H9 (cell line): ENCODE measurements at regions not wholly inside any gene's neighbourhood (a gene's known extent, or its start where the extent isn't known, plus 50 kb on each side); places are given as distances from the start of the nearest gene placed in this dataset.

Experiments used
- DNase-seq: peaks from one replicate; pipeline ENCODE4 v3.0.0-alpha.2; 2017
- H2AFZ ChIP-seq: one replicate; pipeline ENCODE4 v1.6.1; 2013; ENCODE audit warnings: mild to moderate bottlenecking, low read length, control low read depth, moderate library complexity
- H2AK5ac ChIP-seq: 2 replicates; pipeline ENCODE4 v1.6.1; 2013; ENCODE audit warnings: low read length, control low read depth, mixed read lengths; ENCODE audit not compliant: insufficient read length
- H2BK120ac ChIP-seq: one replicate; pipeline ENCODE4 v1.6.1; 2013; ENCODE audit warnings: low read depth, mild to moderate bottlenecking, low read length, control low read depth, inconsistent platforms; ENCODE audit not compliant: poor library complexity, severe bottlenecking
- H2BK12ac ChIP-seq: 2 replicates; pipeline ENCODE4 v1.6.1; 2013; ENCODE audit warnings: low read length, control low read depth, mixed read lengths, low read depth; ENCODE audit not compliant: insufficient read length
- H2BK15ac ChIP-seq: 2 replicates; pipeline ENCODE4 v1.6.1; 2013; ENCODE audit warnings: low read depth, low read length, control low read depth
- H2BK20ac ChIP-seq: one replicate; pipeline ENCODE4 v1.6.1; 2013; ENCODE audit warnings: low read depth, mild to moderate bottlenecking, low read length, control low read depth, inconsistent platforms; ENCODE audit not compliant: poor library complexity, severe bottlenecking
- H2BK5ac ChIP-seq: 2 replicates; pipeline ENCODE4 v1.6.1; 2013; ENCODE audit warnings: low read length, control low read depth, mixed read lengths; ENCODE audit not compliant: insufficient read length
- H3K14ac ChIP-seq: 2 replicates; pipeline ENCODE4 v1.6.1; 2013; ENCODE audit warnings: low read length, control low read depth; ENCODE audit not compliant: insufficient read depth
- H3K18ac ChIP-seq: 2 replicates; pipeline ENCODE4 v1.6.1; 2013; ENCODE audit warnings: low read depth, mild to moderate bottlenecking, mixed read lengths, low read length, control low read depth; ENCODE audit not compliant: insufficient read length
- H3K23ac ChIP-seq: 2 replicates; pipeline ENCODE4 v1.6.1; 2013; ENCODE audit warnings: low read length, control low read depth, mixed read lengths, low read depth; ENCODE audit not compliant: insufficient read length
- H3K23me2 ChIP-seq: 2 replicates; pipeline ENCODE4 v1.6.1; 2013; ENCODE audit warnings: low read depth, mild to moderate bottlenecking, mixed read lengths, low read length, control low read depth; ENCODE audit not compliant: insufficient read length, poor library complexity, severe bottlenecking
- H3K27ac ChIP-seq: 2 replicates; pipeline ENCODE4 v1.5.1; 2013; ENCODE audit warnings: low read length, control low read depth, mixed read lengths, low read depth; ENCODE audit not compliant: insufficient read length
- H3K27me3 ChIP-seq: 2 replicates; pipeline ENCODE4 v1.6.1; 2013; ENCODE audit warnings: low read length, control low read depth, inconsistent platforms; ENCODE audit not compliant: insufficient read depth
- H3K4ac ChIP-seq: 2 replicates; pipeline ENCODE4 v1.6.1; 2013; ENCODE audit warnings: low read depth, mild to moderate bottlenecking, control low read depth, inconsistent platforms, low read length, moderate library complexity
- H3K4me1 ChIP-seq: 2 replicates; pipeline ENCODE4 v1.6.1; 2013; ENCODE audit warnings: low read length, control low read depth, inconsistent platforms; ENCODE audit not compliant: insufficient read depth
- H3K4me2 ChIP-seq: 2 replicates; pipeline ENCODE4 v1.6.1; 2013; ENCODE audit warnings: low read length, control low read depth, mixed read lengths; ENCODE audit not compliant: insufficient read length, insufficient read depth
- H3K56ac ChIP-seq: 2 replicates; pipeline ENCODE4 v1.6.1; 2013; ENCODE audit warnings: low read depth, mild to moderate bottlenecking, mixed read lengths, low read length, control low read depth; ENCODE audit not compliant: insufficient read length
- H3K79me1 ChIP-seq: 2 replicates; pipeline ENCODE4 v1.6.1; 2013; ENCODE audit warnings: low read depth, mild to moderate bottlenecking, moderate library complexity, low read length, control low read depth, inconsistent platforms; ENCODE audit not compliant: insufficient read depth, poor library complexity, severe bottlenecking
- H3K79me2 ChIP-seq: 2 replicates; pipeline ENCODE4 v1.6.1; 2013; ENCODE audit warnings: low read length, control low read depth, inconsistent platforms; ENCODE audit not compliant: insufficient read depth
- H3K9ac ChIP-seq: 2 replicates; pipeline ENCODE4 v1.6.1; 2013; ENCODE audit warnings: low read length, control low read depth, mixed read lengths; ENCODE audit not compliant: insufficient read length; ENCODE audit errors: extremely low read depth
- H3K9me3 ChIP-seq: one replicate; pipeline ENCODE4 v1.6.1; 2013; ENCODE audit warnings: low read depth, low read length, inconsistent platforms; ENCODE audit not compliant: control insufficient read depth
- H3T11ph ChIP-seq: one replicate; pipeline ENCODE4 v1.6.1; 2013; ENCODE audit warnings: mild to moderate bottlenecking, low read length, control low read depth, inconsistent platforms
- H4K20me1 ChIP-seq: one replicate; pipeline ENCODE4 v1.6.1; 2013; ENCODE audit not compliant: control insufficient read depth, insufficient read length, insufficient read depth
- H4K5ac ChIP-seq: 2 replicates; pipeline ENCODE4 v1.6.1; 2013; ENCODE audit warnings: low read depth, mild to moderate bottlenecking, mixed read lengths, low read length, control low read depth; ENCODE audit not compliant: insufficient read length
- H4K8ac ChIP-seq: replicated peaks from 2 replicates; pipeline ENCODE4 v1.6.1; 2013; ENCODE audit warnings: low read length, control low read depth, mixed read lengths, low read depth; ENCODE audit not compliant: insufficient read length
- H4K91ac ChIP-seq: 2 replicates; pipeline ENCODE4 v1.6.1; 2013; ENCODE audit warnings: low read depth, mild to moderate bottlenecking, moderate library complexity, mixed read lengths, low read length, control low read depth; ENCODE audit not compliant: insufficient read length
- H3K27ac Mint-ChIP-seq, 3 experiments: 2 replicates in 2 of 3; 3 replicates in 1 of 3; pipeline ENCODE4 v1.8.0; 2020 to 2021; ENCODE audit warnings: mixed read lengths in 3 of 3, mild to moderate bottlenecking in 1 of 3, moderate library complexity in 1 of 3
- H3K27me3 Mint-ChIP-seq: 2 replicates; pipeline ENCODE4 v1.8.0; 2021; ENCODE audit warnings: low read depth, mild to moderate bottlenecking, moderate library complexity, mixed read lengths
- H3K36me3 Mint-ChIP-seq, 3 experiments: 2 replicates in 2 of 3; 3 replicates in 1 of 3; pipeline ENCODE4 v1.8.0; 2020 to 2021; ENCODE audit warnings: low read depth in 3 of 3, mixed read lengths in 3 of 3; ENCODE audit not compliant: insufficient read depth in 1 of 3
- H3K4me1 Mint-ChIP-seq, 2 experiments: 2 replicates each; pipeline ENCODE4 v1.8.0; 2020; ENCODE audit warnings: mixed read lengths in 2 of 2
- H3K4me3 Mint-ChIP-seq, 2 experiments: 2 replicates in 1 of 2; 3 replicates in 1 of 2; pipeline ENCODE4 v1.8.0; 2020 to 2021; ENCODE audit warnings: mild to moderate bottlenecking in 2 of 2, mixed read lengths in 2 of 2, moderate library complexity in 1 of 2
- H3K9me3 Mint-ChIP-seq, 2 experiments: 2 replicates in 1 of 2; 3 replicates in 1 of 2; pipeline ENCODE4 v1.8.0; 2020; ENCODE audit warnings: mild to moderate bottlenecking in 2 of 2, mixed read lengths in 2 of 2, moderate library complexity in 1 of 2
- CTCF ChIP-seq: fragments of 200-600 bp; sonication (generic); conservative IDR thresholded peaks from 3 replicates; pipeline ENCODE4 v1.8.0; 2021; ENCODE audit warnings: antibody characterized with exemption, mild to moderate bottlenecking
- WGBS: extraction: QIAGEN DNeasy Blood & Tissue Kit; methylation state at CpG from one replicate; pipeline ENCODE4 v1.1.7; 2013; ENCODE audit warnings: missing lambda C conversion rate, low lambda C conversion rate, mixed read lengths; ENCODE audit not compliant: insufficient read length; ENCODE audit errors: extremely low coverage; 5-methylcytosine and 5-hydroxymethylcytosine counted together

- no CpG with 5 or more reads among the region's 4 CpGs for WGBS
- Histone ChIP-seq H3K4me2 (no peak overlapping the region), H2BK5ac (no peak overlapping the region), H3K23ac (no peak overlapping the region), H3K18ac (no peak overlapping the region), H2AFZ (no peak overlapping the region), H4K5ac (no peak overlapping the region), H3K9ac (no peak overlapping the region), H3K27me3 (no peaks in the 10 kb centered on the region), H3K4me1 (no peaks in the 10 kb centered on the region), H3K27ac (no peak overlapping the region), H3T11ph (no peak overlapping the region), H4K8ac (no peak overlapping the region), H3K9me3 (no peaks in the 10 kb centered on the region), H3K4ac (no peak overlapping the region), H3K56ac (no peak overlapping the region), H3K23me2 (no peaks in the 10 kb centered on the region), H2AK5ac (no peak overlapping the region), H4K20me1 (no peaks in the 10 kb centered on the region), H4K91ac (no peak overlapping the region), H2BK15ac (no peak overlapping the region), H3K14ac (no peak overlapping the region), H2BK20ac (no peak overlapping the region), H2BK120ac (no peak overlapping the region), H3K79me2 (no peaks in the 10 kb centered on the region), H2BK12ac (no peak overlapping the region), H3K79me1 (no peaks in the 10 kb centered on the region)
- peaks cover 3 to 7% of the 10 kb centered on the region in 2 experiments for H3K4me1 Mint-ChIP-seq
- TF ChIP-seq CTCF, result peak; percentile 46; the same call in 2 of the 3 replicates
- H3K27ac Mint-ChIP-seq, result no peak overlapping the region
- no peak overlapping the region for H3K4me3 Mint-ChIP-seq
- peaks cover 0 to 3% (median 0%) of the 10 kb centered on the region in 3 experiments; a peak in 2 of 7 replicates for H3K36me3 Mint-ChIP-seq
- no peaks in the 10 kb centered on the region for H3K27me3 Mint-ChIP-seq
- H3K9me3 Mint-ChIP-seq, result peaks cover under 1 to 2% of the 10 kb centered on the region in 2 experiments; a peak in 4 of 5 replicates
- peak; percentile 28 for DNase-seq
Observed at GRCh38 chr5:97986069-97986468, 787.4 kb upstream of the RGMB start.
